ENCODE measurements at regions not wholly inside any gene's neighbourhood (a gene's known extent, or its start where the extent isn't known, plus 50 kb on each side); places are given as distances from the start of the nearest gene placed in this dataset.
"Not testable (repeated sequence)": the region's sequence is repeated elsewhere in the genome, so short reads cannot be mapped to it uniquely, and the experiment has no call there.

DNA sequence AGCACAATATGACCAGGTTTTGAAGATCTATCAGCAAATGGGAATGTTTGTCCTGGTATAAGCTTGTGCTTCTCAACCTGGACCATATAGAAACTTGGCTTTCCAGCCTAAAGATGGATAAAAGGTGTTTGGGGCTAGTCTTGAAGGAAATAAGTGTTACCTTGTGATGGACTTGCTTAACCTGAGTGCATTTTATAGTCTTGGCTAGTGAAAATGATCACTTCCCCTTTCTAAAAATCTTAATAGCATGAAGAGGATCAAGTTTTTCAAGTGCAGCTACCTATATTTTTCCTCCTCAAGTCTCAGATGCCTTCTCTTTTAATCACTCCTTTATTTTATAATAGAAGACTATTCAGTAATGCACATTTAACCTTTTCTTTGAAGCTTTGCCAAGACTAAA, 919.8 kb upstream of the SLITRK1 start:
- TF ChIP-seq POLR2A (IDR thresholded peaks at IDR 0.05) = no peak
- TF ChIP-seq, protein P1, sequence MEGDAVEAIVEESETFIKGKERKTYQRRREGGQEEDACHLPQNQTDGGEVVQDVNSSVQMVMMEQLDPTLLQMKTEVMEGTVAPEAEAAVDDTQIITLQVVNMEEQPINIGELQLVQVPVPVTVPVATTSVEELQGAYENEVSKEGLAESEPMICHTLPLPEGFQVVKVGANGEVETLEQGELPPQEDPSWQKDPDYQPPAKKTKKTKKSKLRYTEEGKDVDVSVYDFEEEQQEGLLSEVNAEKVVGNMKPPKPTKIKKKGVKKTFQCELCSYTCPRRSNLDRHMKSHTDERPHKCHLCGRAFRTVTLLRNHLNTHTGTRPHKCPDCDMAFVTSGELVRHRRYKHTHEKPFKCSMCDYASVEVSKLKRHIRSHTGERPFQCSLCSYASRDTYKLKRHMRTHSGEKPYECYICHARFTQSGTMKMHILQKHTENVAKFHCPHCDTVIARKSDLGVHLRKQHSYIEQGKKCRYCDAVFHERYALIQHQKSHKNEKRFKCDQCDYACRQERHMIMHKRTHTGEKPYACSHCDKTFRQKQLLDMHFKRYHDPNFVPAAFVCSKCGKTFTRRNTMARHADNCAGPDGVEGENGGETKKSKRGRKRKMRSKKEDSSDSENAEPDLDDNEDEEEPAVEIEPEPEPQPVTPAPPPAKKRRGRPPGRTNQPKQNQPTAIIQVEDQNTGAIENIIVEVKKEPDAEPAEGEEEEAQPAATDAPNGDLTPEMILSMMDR (IDR thresholded peaks at IDR 0.05) = no peak
- intact Hi-C loops (cut with DNase I) = no loop called here
- H3K27me3 ChIP-seq = no peaks in the 10 kb centered on the region
- DNase-seq (no peak), ATAC-seq (no peak)
- no peaks in the 10 kb centered on the region for H3K36me3 ChIP-seq
- H3K27ac ChIP-seq = no peak overlapping the region
- no peak overlapping the region for H3K4me3 ChIP-seq
- H3K9me3 ChIP-seq = peaks cover 0 to 6% (median 0%) of the 10 kb centered on the region in 12 donors
- H3K4me1 ChIP-seq = no peaks in the 10 kb centered on the region

DNA sequence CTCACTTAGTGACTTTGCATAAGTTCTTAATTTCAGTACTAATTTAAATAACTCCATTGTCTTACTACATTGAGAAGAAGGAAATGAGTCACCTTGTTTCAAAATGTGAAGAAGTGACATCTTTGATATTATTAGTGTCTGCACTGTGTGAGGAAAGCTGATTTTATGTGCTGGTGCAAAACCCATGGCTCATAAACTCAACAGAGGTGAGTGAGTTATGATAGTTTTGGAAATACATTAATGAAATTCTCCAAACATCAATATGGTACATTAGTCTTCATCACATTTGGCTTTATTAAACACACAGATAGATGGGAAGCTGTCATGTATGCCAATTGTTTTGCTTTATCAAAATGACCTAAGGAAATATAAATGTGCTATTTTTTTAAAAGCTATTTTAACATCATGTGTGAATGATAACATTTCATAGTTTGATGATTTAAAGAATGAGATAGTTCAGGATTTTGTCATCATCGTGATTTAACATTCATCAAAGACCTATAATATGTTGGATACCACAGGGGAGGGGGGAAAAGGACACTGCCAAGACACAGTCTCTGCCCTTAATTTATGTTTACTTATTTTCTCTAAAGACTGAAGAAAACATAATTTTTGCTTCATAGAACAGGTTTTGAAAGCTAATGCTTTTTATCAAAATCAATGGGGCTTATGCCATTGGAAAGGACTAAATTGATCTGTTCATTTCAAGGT, 902.3 kb upstream of the SLITRK1 start:
- Histone ChIP-seq H3K27ac (no peak overlapping the region), H3K4me3 (no peak overlapping the region), H3K36me3 (no peaks in the 10 kb centered on the region), H3K4me1 (no peaks in the 10 kb centered on the region), H3K27me3 (no peaks in the 10 kb centered on the region), H3K9me3 (peaks cover 0 to 22% (median 4%) of the 10 kb centered on the region in 12 donors)
- TF ChIP-seq, protein P1 (IDR thresholded peaks at IDR 0.05) = no peak
- no peak for TF ChIP-seq POLR2A (IDR thresholded peaks at IDR 0.05)
- DNase-seq = no peak
- intact Hi-C loops (cut with DNase I) = no loop called here
- WGBS, 4 donors = 64 to 78% (median 73%) methylated on average over 1 of the region's 1 CpG
- no peak for ATAC-seq

DNA sequence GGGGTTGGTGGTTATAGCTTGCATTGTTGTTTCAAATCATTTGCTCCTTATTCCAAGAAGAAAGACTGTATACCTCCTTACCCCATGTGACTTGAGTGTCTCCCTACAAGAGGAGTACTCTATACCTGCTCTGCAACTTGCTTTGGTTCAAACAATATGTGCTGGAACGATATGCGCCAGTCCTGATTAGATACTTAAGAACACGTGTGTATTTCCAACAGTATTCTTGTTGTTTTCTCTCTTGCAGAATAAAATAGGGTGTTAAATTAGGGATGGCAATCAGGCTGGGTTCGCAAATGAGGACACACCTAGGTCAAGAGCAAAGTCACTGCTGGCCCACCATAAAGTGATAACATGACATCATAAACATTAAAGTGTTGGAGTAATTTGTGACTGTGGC, 895.0 kb upstream of the SLITRK1 start:
- 67 to 95% (median 81%) methylated on average over 4 of the region's 4 CpGs for WGBS, 4 donors
- no peaks in the 10 kb centered on the region for H3K4me1 ChIP-seq
- intact Hi-C loops (cut with DNase I) = no loop called here
- ATAC-seq (no peak), DNase-seq (no peak)
- no peak overlapping the region for H3K4me3 ChIP-seq
- no peak for TF ChIP-seq POLR2A (IDR thresholded peaks at IDR 0.05)
- TF ChIP-seq, protein P1 (IDR thresholded peaks at IDR 0.05) = no peak
- H3K9me3 ChIP-seq = no peaks in the 10 kb centered on the region
- H3K27ac ChIP-seq = no peak overlapping the region
- H3K36me3 ChIP-seq = no peaks in the 10 kb centered on the region
- H3K27me3 ChIP-seq = no peaks in the 10 kb centered on the region

DNA sequence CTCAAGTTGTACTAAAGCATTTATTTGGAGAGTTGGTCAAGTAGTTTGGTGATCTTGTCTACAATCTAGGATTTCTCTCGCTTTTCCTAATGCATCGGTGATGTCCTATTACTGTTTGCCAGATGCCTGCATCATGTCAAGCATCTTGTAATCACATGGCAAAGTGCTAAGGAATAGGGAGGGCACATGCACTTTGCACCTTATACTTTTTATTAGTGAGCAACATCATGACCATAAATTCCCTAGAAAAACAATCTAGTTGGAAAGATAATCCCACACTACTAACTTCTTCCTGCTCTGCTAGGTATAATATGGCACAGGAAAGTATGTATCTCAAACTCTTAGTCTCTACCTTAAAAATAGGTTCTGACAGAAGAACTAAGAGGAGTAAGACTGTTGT, 894.3 kb upstream of the SLITRK1 start:
- no peak for TF ChIP-seq POLR2A (IDR thresholded peaks at IDR 0.05)
- TF ChIP-seq, protein P1 (IDR thresholded peaks at IDR 0.05) = no peak
- ATAC-seq (no peak), DNase-seq (no peak)
- no peaks in the 10 kb centered on the region for H3K27me3 ChIP-seq
- no peak overlapping the region for H3K4me3 ChIP-seq
- no peaks in the 10 kb centered on the region for H3K4me1 ChIP-seq
- intact Hi-C loops (cut with DNase I) = no loop called here
- H3K36me3 ChIP-seq = no peaks in the 10 kb centered on the region
- H3K27ac ChIP-seq = no peak overlapping the region
- 79 to 85% (median 79%) methylated on average over 2 of the region's 2 CpGs for WGBS, 4 donors
- H3K9me3 ChIP-seq = no peaks in the 10 kb centered on the region

DNA sequence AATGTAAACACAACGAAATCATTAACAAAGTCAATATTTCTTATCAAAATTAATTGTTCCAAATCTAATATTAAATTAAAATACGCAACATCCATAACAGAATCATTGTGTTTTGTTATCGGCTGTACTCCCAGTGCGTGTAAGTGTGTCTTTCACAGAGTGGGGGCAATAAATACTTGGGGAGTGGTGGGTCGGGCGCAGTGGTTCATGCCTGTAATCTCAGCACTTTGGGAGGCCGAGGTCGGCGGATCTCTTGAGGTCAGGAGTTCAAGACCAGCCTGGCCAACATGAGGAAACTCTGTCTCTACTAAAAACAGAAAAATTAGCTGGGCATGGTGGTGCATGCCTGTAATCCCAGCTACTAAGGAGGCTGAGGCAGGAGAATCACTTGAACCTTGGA, 893.6 kb upstream of the SLITRK1 start:
- H3K36me3 ChIP-seq; H3K27ac ChIP-seq; H3K4me3 ChIP-seq; H3K27me3 ChIP-seq; H3K9me3 ChIP-seq; ATAC-seq; DNase-seq; intact Hi-C loops (cut with DNase I); H3K4me1 ChIP-seq: not testable (repeated sequence)
- WGBS, 4 donors = 72 to 82% (median 73%) methylated on average over 9 of the region's 9 CpGs
